ENCODE measurements at regions not wholly inside any gene's neighbourhood (a gene's known extent, or its start where the extent isn't known, plus 50 kb on each side); places are given as distances from the start of the nearest gene placed in this dataset.
"Not testable (repeated sequence)": the region's sequence is repeated elsewhere in the genome, so short reads cannot be mapped to it uniquely, and the experiment has no call there.

- TF ChIP-seq ZBTB33 (IDR thresholded peaks at IDR 0.05; ENCODE audit: extremely low read depth, insufficient replicate concordance, low read length) (no peak), SP1 (IDR thresholded peaks at IDR 0.05; ENCODE audit: low read depth) (no peak), CEBPB (IDR thresholded peaks at IDR 0.05; ENCODE audit: low read depth) (no peak), CBX3 (IDR thresholded peaks at IDR 0.05; ENCODE audit: low read depth) (no peak), SRF (IDR thresholded peaks at IDR 0.05; ENCODE audit: low read depth) (no peak), YY1 (IDR thresholded peaks at IDR 0.05; ENCODE audit: extremely low read depth, insufficient replicate concordance, low read depth, low read length) (no peak), ZNF274 (IDR thresholded peaks at IDR 0.05; ENCODE audit: low read depth, low read length) (no peak), SIN3A (IDR thresholded peaks at IDR 0.05; ENCODE audit: low read depth) (no peak), ZFX (IDR thresholded peaks at IDR 0.05) (no peak), EGR1 (IDR thresholded peaks at IDR 0.05; ENCODE audit: low read depth) (no peak), ATF3 (IDR thresholded peaks at IDR 0.05) (no peak), EZH2 (IDR thresholded peaks at IDR 0.05) (no peak), FOSL1 (IDR thresholded peaks at IDR 0.05; ENCODE audit: low read depth) (no peak)
Observed at GRCh38 chr7:82655965-82656364, 212.4 kb upstream of the CACNA2D1 start (continued).

- H3K4me2 ChIP-seq (ENCODE audit: low read length); POLR2A ChIA-PET; H3K79me2 ChIP-seq (ENCODE audit: insufficient read depth, low read length); H3K4me1 ChIP-seq (ENCODE audit: control insufficient read depth in 1 of 2, insufficient read depth in 2 of 2, low read length in 2 of 2); RAD21 ChIA-PET (ENCODE audit: low non-redundant PET in 1 of 2, low total read pairs in 2 of 2, uncharacterized antibody in 2 of 2, unreplicated experiment in 2 of 2); H3K27me3 ChIP-seq (ENCODE audit: insufficient read depth, low read length); H2AFZ ChIP-seq (ENCODE audit: low read depth, low read length, poor library complexity, severe bottlenecking); DNase-seq (ENCODE audit: low read depth, low spot score); H3K27ac ChIP-seq (ENCODE audit: low read depth, low read length); BruUV-seq (replicated peaks); H3K9ac ChIP-seq (ENCODE audit: low read length); CTCF ChIA-PET; H3K36me3 ChIP-seq (ENCODE audit: control insufficient read depth in 1 of 2, insufficient read depth in 2 of 2, low read length in 2 of 2); H3K9me3 ChIP-seq (ENCODE audit: control insufficient read depth in 1 of 2, insufficient read depth in 1 of 2, low read depth in 1 of 2, low read length in 2 of 2); intact Hi-C loops (cut with micrococcal nuclease); H3K4me3 ChIP-seq (replicated peaks in 1 of 2; ENCODE audit: low read depth in 1 of 2, low read length in 2 of 2); H3K9me2 ChIP-seq (ENCODE audit: insufficient read depth); H4K20me1 ChIP-seq (ENCODE audit: insufficient read depth); ATAC-seq: not testable (repeated sequence)
Observed at GRCh38 chr7:82650095-82650494, 206.5 kb upstream of the CACNA2D1 start.
